Transverse colon (tissue), 4 donors: ENCODE measurements at regions not wholly inside any gene's neighbourhood (a gene's known extent, or its start where the extent isn't known, plus 50 kb on each side); places are given as distances from the start of the nearest gene placed in this dataset.

Experiments used
- CTCF ChIP-seq, 5 experiments: fragments of 200-600 bp in 3 of 5; fragments of 450-650 bp in 2 of 5; sonication (generic) in 3 of 5; IDR thresholded peaks; 1 replicate in 2 of 5; 2 replicates in 3 of 5; pipeline ENCODE4 v1.5.1; 2016 to 2017; ENCODE audit warnings: antibody characterized with exemption in 5 of 5, inconsistent platforms in 3 of 5, mild to moderate bottlenecking in 2 of 5, moderate library complexity in 1 of 5
- EP300 ChIP-seq: sonication (generic); formaldehyde crosslinking; IDR thresholded peaks from one replicate; pipeline ENCODE4 v1.6.1; 2017; ENCODE audit warnings: antibody characterized with exemption, low read depth
- POLR2A ChIP-seq: fragments of 450-650 bp; IDR thresholded peaks from one replicate; pipeline ENCODE4 v1.6.1; 2016; ENCODE audit warnings: antibody characterized with exemption, mild to moderate bottlenecking, moderate library complexity
- POLR2AphosphoS5 ChIP-seq, 3 donors: sonication (generic); formaldehyde crosslinking; IDR thresholded peaks; one replicate each; pipeline ENCODE4 v1.6.1; 2016; ENCODE audit warnings: antibody characterized with exemption in 3 of 3

- TF ChIP-seq CTCF (IDR thresholded peaks at IDR 0.05), result no peak
- TF ChIP-seq POLR2A, result no peak
- no peak for TF ChIP-seq EP300
- no peak for TF ChIP-seq POLR2AphosphoS5 (IDR thresholded peaks at IDR 0.05)
Measured at GRCh38 chr5:102628441-102629175, 126.5 kb upstream of the PAM start.
